ENCODE measurements at regions not wholly inside any gene's neighbourhood (a gene's known extent, or its start where the extent isn't known, plus 50 kb on each side); places are given as distances from the start of the nearest gene placed in this dataset.

DNA sequence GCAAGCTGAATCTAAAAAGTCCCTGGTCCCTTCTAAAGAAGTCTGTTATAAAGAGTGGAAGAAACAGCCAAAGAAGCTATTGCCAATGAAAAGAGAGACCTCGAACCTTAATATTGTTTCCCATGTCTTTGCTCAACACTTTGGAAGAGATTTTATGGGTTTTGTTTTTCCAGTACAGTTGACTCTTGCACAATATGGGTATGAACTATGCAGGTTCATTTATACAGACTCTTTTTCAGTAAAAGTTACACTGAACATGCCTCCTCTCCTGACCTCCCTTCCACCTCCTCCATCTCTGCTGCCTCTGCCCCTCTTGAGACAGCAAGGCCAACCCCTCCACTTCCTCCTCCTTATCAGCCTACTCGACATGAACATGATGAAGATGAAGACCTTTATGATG, 332.5 kb downstream of the SETD4 start:
- Mint-ChIP-seq H3K27me3 (ENCODE audit: unreplicated experiment) (peaks cover 4% of the 10 kb centered on the region), H3K4me3 (ENCODE audit: unreplicated experiment) (no peak overlapping the region), H3K27ac (ENCODE audit: unreplicated experiment) (no peak overlapping the region), H3K36me3 (ENCODE audit: low read depth, unreplicated experiment) (no peaks in the 10 kb centered on the region), H3K9me3 (ENCODE audit: unreplicated experiment) (no peaks in the 10 kb centered on the region), H3K4me1 (ENCODE audit: unreplicated experiment) (no peaks in the 10 kb centered on the region)
- DNase-seq (ENCODE audit: low spot score), result no peak
- TF ChIP-seq, protein P1, sequence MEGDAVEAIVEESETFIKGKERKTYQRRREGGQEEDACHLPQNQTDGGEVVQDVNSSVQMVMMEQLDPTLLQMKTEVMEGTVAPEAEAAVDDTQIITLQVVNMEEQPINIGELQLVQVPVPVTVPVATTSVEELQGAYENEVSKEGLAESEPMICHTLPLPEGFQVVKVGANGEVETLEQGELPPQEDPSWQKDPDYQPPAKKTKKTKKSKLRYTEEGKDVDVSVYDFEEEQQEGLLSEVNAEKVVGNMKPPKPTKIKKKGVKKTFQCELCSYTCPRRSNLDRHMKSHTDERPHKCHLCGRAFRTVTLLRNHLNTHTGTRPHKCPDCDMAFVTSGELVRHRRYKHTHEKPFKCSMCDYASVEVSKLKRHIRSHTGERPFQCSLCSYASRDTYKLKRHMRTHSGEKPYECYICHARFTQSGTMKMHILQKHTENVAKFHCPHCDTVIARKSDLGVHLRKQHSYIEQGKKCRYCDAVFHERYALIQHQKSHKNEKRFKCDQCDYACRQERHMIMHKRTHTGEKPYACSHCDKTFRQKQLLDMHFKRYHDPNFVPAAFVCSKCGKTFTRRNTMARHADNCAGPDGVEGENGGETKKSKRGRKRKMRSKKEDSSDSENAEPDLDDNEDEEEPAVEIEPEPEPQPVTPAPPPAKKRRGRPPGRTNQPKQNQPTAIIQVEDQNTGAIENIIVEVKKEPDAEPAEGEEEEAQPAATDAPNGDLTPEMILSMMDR (IDR thresholded peaks at IDR 0.05; ENCODE audit: unreplicated experiment), result no peak

DNA sequence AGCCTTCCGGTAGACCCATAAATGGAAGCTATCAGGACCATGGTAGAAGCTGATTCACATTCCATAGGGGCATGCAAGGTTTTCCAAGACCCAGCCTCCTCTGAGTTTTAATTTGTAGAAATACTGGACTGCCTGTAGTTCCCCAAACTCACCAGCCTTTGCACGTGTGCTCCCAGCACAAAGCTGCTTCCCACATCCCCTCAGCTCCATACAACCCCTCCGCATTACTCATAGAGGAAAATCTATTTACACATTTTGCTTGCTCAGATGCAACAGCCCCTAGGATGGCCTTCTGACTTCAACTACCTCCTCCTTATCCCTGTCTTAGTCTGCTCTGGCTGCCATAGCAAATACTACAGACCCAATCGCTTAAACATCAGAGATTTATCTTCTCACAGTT, 336.2 kb downstream of the SETD4 start:
- no peak overlapping the region for H3K4me3 Mint-ChIP-seq (ENCODE audit: unreplicated experiment)
- no peaks in the 10 kb centered on the region for H3K36me3 Mint-ChIP-seq (ENCODE audit: low read depth, unreplicated experiment)
- no peaks in the 10 kb centered on the region for H3K4me1 Mint-ChIP-seq (ENCODE audit: unreplicated experiment)
- no peak for DNase-seq (ENCODE audit: low spot score)
- H3K27me3 Mint-ChIP-seq (ENCODE audit: unreplicated experiment), result peaks cover 4% of the 10 kb centered on the region
- no peaks in the 10 kb centered on the region for H3K9me3 Mint-ChIP-seq (ENCODE audit: unreplicated experiment)
- no peak overlapping the region for H3K27ac Mint-ChIP-seq (ENCODE audit: unreplicated experiment)
- TF ChIP-seq, protein P1 (IDR thresholded peaks at IDR 0.05; ENCODE audit: unreplicated experiment), result no peak

DNA sequence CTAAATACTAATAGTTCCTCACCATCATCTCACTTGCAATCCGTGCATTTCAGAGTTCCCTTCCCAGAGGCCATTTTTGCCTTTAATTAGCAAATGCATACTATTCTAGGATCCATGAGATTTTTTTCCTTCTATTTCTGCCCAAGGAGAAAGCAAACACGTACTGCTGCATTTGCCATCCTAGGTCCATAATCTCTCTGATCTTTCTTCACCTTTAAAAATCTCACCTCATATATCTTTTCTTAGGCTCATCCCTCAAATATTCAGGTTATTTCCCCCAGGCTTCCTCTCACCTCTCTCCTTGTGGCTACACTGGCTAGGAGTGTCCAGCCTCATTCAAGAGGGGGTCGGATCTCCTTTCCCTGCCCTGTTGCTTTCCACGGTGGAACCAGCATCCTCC, 338.6 kb downstream of the SETD4 start:
- no peak overlapping the region for H3K4me3 Mint-ChIP-seq (ENCODE audit: unreplicated experiment)
- peaks cover 7% of the 10 kb centered on the region for H3K27me3 Mint-ChIP-seq (ENCODE audit: unreplicated experiment)
- H3K36me3 Mint-ChIP-seq (ENCODE audit: low read depth, unreplicated experiment), result no peaks in the 10 kb centered on the region
- H3K9me3 Mint-ChIP-seq (ENCODE audit: unreplicated experiment), result no peaks in the 10 kb centered on the region
- H3K27ac Mint-ChIP-seq (ENCODE audit: unreplicated experiment), result no peak overlapping the region
- no peaks in the 10 kb centered on the region for H3K4me1 Mint-ChIP-seq (ENCODE audit: unreplicated experiment)
- TF ChIP-seq, protein P1 (IDR thresholded peaks at IDR 0.05; ENCODE audit: unreplicated experiment), result no peak
- DNase-seq (ENCODE audit: low spot score), result no peak

DNA sequence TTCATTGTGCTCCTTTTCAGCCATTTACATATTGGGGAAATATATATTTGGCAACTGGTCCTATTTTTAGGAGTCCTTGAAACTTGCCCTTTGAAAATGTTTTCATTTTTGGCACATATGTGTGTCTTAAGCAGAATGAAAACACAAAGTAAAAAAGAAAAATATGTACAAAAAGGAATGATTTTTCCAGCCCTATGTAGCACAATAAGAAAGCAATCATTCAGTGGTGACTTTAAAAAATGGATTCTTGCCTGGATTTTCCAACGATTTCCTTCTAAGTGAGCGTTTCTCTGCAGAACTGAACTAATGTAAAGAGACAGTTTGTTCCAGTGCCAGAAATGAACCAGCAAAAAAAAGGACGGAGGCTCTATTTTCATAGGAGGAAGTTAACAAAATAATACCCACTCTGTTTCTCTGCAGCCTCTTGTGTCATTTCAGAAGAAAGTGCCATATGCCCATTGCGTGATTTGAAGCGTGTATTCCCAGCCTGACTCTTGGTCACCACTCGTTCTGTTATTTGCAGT, 340.1 kb downstream of the SETD4 start:
- Mint-ChIP-seq H3K27me3 (ENCODE audit: unreplicated experiment) (peaks cover 7% of the 10 kb centered on the region), H3K9me3 (ENCODE audit: unreplicated experiment) (no peaks in the 10 kb centered on the region), H3K4me3 (ENCODE audit: unreplicated experiment) (no peak overlapping the region), H3K27ac (ENCODE audit: unreplicated experiment) (no peak overlapping the region), H3K4me1 (ENCODE audit: unreplicated experiment) (no peaks in the 10 kb centered on the region), H3K36me3 (ENCODE audit: low read depth, unreplicated experiment) (no peaks in the 10 kb centered on the region)
- TF ChIP-seq, protein P1 (IDR thresholded peaks at IDR 0.05; ENCODE audit: unreplicated experiment), result no peak
- DNase-seq (ENCODE audit: low spot score), result no peak

DNA sequence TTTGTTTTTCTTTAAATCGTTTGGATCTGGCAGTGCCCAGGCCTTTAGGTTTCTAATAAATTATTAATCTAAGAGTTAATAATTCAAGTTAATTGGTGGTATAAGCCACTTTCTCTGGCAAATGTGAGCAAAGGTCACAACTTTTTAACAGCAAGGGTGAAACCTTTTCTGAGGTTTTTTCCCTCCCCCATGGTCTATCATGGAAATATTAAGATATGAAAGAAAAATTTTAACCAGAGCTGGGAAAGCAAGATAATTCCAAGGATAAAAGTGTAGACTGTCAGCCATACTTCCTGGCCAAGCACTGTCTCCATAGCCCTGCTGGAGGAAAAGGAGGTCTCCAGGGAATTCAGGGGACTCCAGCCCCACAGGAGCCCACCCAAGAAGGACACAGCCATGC, 341.2 kb downstream of the SETD4 start:
- DNase-seq (ENCODE audit: low spot score), result no peak
- Mint-ChIP-seq H3K9me3 (ENCODE audit: unreplicated experiment) (no peaks in the 10 kb centered on the region), H3K4me1 (ENCODE audit: unreplicated experiment) (no peaks in the 10 kb centered on the region), H3K4me3 (ENCODE audit: unreplicated experiment) (no peak overlapping the region), H3K27ac (ENCODE audit: unreplicated experiment) (no peak overlapping the region), H3K36me3 (ENCODE audit: low read depth, unreplicated experiment) (no peaks in the 10 kb centered on the region), H3K27me3 (ENCODE audit: unreplicated experiment) (peaks cover 5% of the 10 kb centered on the region)
- TF ChIP-seq, protein P1 (IDR thresholded peaks at IDR 0.05; ENCODE audit: unreplicated experiment), result no peak

Data from endothelial cell (in vitro differentiated cells).